SK-N-SH (cell line): ENCODE measurements at regions not wholly inside any gene's neighbourhood (a gene's known extent, or its start where the extent isn't known, plus 50 kb on each side); places are given as distances from the start of the nearest gene placed in this dataset.

Experiments
- CTCF ChIA-PET: fragments of 300-600, 350-600 bp; formaldehyde crosslinking; extraction: SDS; loops from one replicate; lab custom pipeline; 2021; lab: Yijun Ruan, JAX
- POLR2A ChIA-PET: fragments of 350-600 bp; sonication (Branson Sonifier 250); formaldehyde crosslinking; extraction: SDS; loops from one replicate; lab custom pipeline; 2020; ENCODE audit warnings: antibody characterized with exemption, inconsistent platforms; lab: Yijun Ruan, JAX
- DNase-seq: peaks from one replicate; pipeline ENCODE4 v3.0.0; 2012
- H2AFZ ChIP-seq: fragments of 200-600 bp; sonication (generic); 2 replicates; pipeline ENCODE4 v1.8.1; 2016; ENCODE audit warnings: antibody characterized with exemption, mild to moderate bottlenecking, low read depth
- H3F3A ChIP-seq: fragments of 200-600 bp; sonication (generic); replicated peaks from 2 replicates; pipeline ENCODE3; 2016; ENCODE audit warnings: antibody characterized with exemption, mild to moderate bottlenecking; ENCODE audit not compliant: insufficient read depth
- H3K27ac ChIP-seq, 2 experiments: fragments of 200-500 bp in 1 of 2; fragments of 200-600 bp in 1 of 2; sonication (Bioruptor generic) in 1 of 2; sonication (generic), shearing (Covaris generic) in 1 of 2; 2 replicates each; pipeline versions ENCODE4 v1.5.1 to v1.6.1; 2014 to 2016; ENCODE audit warnings: low read depth in 2 of 2, inconsistent platforms in 1 of 2, low read length in 1 of 2, mild to moderate bottlenecking in 1 of 2, mixed read lengths in 1 of 2
- H3K27me3 ChIP-seq: fragments of 200-600 bp; sonication (generic), shearing (Covaris generic); 2 replicates; pipeline ENCODE4 v1.6.1; 2016; ENCODE audit warnings: mixed run types; ENCODE audit not compliant: insufficient read depth
- H3K36me3 ChIP-seq, 2 experiments: fragments of 200-500 bp in 1 of 2; fragments of 200-600 bp in 1 of 2; sonication (Bioruptor generic) in 1 of 2; sonication (generic) in 1 of 2; replicated peaks in 1 of 2; 2 replicates each; pipeline versions ENCODE3 to v1.5.1; 2014 to 2016; ENCODE audit warnings: low read length in 1 of 2, mild to moderate bottlenecking in 1 of 2; ENCODE audit not compliant: insufficient read depth in 2 of 2, control insufficient read depth in 1 of 2
- H3K4me1 ChIP-seq, 2 experiments: fragments of 200-500 bp in 1 of 2; fragments of 200-600 bp in 1 of 2; sonication (Bioruptor generic) in 1 of 2; sonication (generic), shearing (Covaris generic) in 1 of 2; 2 replicates each; pipeline versions ENCODE4 v1.5.1 to v1.6.1; 2014 to 2016; ENCODE audit warnings: low read depth in 1 of 2, low read length in 1 of 2, mixed run types in 1 of 2; ENCODE audit not compliant: insufficient read depth in 2 of 2, control insufficient read depth in 1 of 2
- H3K4me2 ChIP-seq: fragments of 200-600 bp; sonication (generic), shearing (Covaris generic); 2 replicates; pipeline ENCODE4 v1.6.1; 2017; ENCODE audit warnings: mixed run types
- H3K4me3 ChIP-seq, 2 experiments: fragments of 200-500 bp in 1 of 2; fragments of 200-600 bp in 1 of 2; sonication (Bioruptor generic) in 1 of 2; sonication (generic), shearing (Covaris generic) in 1 of 2; 2 replicates each; pipeline versions ENCODE4 v1.5.1 to v1.8.1; 2014 to 2016; ENCODE audit warnings: low read depth in 2 of 2, inconsistent platforms in 1 of 2, low read length in 1 of 2, mild to moderate bottlenecking in 1 of 2, mixed read lengths in 1 of 2, moderate library complexity in 1 of 2
- H3K79me2 ChIP-seq: fragments of 200-600 bp; sonication (generic); 2 replicates; pipeline ENCODE4 v1.8.1; 2017; ENCODE audit warnings: mild to moderate bottlenecking; ENCODE audit not compliant: insufficient read depth
- H3K9ac ChIP-seq: fragments of 200-600 bp; sonication (generic); 2 replicates; pipeline ENCODE4 v1.6.1; 2017; ENCODE audit warnings: mixed run types
- H3K9me2 ChIP-seq: fragments of 200-600 bp; sonication (generic); 2 replicates; pipeline ENCODE4 v1.6.1; 2017; ENCODE audit warnings: mixed run types
- H3K9me3 ChIP-seq: fragments of 200-600 bp; sonication (generic); 2 replicates; pipeline ENCODE4 v1.6.1; 2017; ENCODE audit warnings: mixed run types, mild to moderate bottlenecking, moderate library complexity
- H4K20me1 ChIP-seq: fragments of 200-600 bp; sonication (generic); 2 replicates; pipeline ENCODE4 v1.6.1; 2017; ENCODE audit warnings: mild to moderate bottlenecking, mixed run types; ENCODE audit not compliant: insufficient read depth
- ELF1 ChIP-seq: IDR thresholded peaks from 2 replicates; pipeline ENCODE4 v1.4.0; 2012
- EZH2phosphoT487 ChIP-seq: fragments of 200-600 bp; sonication (generic); IDR thresholded peaks from 2 replicates; pipeline ENCODE4 v1.6.1; 2017; ENCODE audit warnings: low read depth, mixed run types, mild to moderate bottlenecking, antibody characterized with exemption, moderate library complexity, borderline replicate concordance
- FOSL2 ChIP-seq: IDR thresholded peaks from 2 replicates; pipeline ENCODE4 v1.4.0; 2012; ENCODE audit warnings: low read depth, mild to moderate bottlenecking, moderate library complexity, borderline replicate concordance
- IRF3 ChIP-seq: fragments of 150-350 bp; IDR thresholded peaks from 2 replicates; pipeline ENCODE4 v1.6.1; 2016; ENCODE audit warnings: mild to moderate bottlenecking, low read depth, low read length
- JUND ChIP-seq: IDR thresholded peaks from 2 replicates; pipeline ENCODE4 v1.4.0; 2012
- MAX ChIP-seq: IDR thresholded peaks from 2 replicates; pipeline ENCODE4 v1.4.0; 2012; ENCODE audit warnings: low read depth
- RCOR1 ChIP-seq: fragments of 150-350 bp; IDR thresholded peaks from 2 replicates; pipeline ENCODE4 v1.6.1; 2017; ENCODE audit warnings: antibody characterized with exemption, low read length
- REST ChIP-seq: IDR thresholded peaks from 2 replicates; pipeline ENCODE4 v1.6.1; 2012; ENCODE audit warnings: mild to moderate bottlenecking, low read depth, low read length, moderate library complexity
- SMC3 ChIP-seq: IDR thresholded peaks from 2 replicates; pipeline ENCODE4 v1.6.1; 2012; ENCODE audit warnings: low read depth, low read length, improper control_type of control experiment
- TCF12 ChIP-seq: IDR thresholded peaks from 2 replicates; pipeline ENCODE4 v1.4.0; 2012
- TEAD4 ChIP-seq: IDR thresholded peaks from 2 replicates; pipeline ENCODE4 v1.4.0; 2012; ENCODE audit warnings: mild to moderate bottlenecking, borderline replicate concordance; ENCODE audit not compliant: insufficient read depth
- USF2 ChIP-seq: fragments of 150-350 bp; IDR thresholded peaks from 2 replicates; pipeline ENCODE4 v1.6.1; 2017; ENCODE audit warnings: antibody characterized with exemption, low read length, low read depth, borderline replicate concordance
- ZBTB33 ChIP-seq: IDR thresholded peaks from 2 replicates; pipeline ENCODE4 v1.4.0; 2012; ENCODE audit warnings: low read depth, borderline replicate concordance
- WGBS: methylation state at CpG from one replicate; pipeline ENCODE4 v1.1.6; 2017; ENCODE audit warnings: low lambda C conversion rate; 5-methylcytosine and 5-hydroxymethylcytosine counted together

GRCh38 chr4:179151770-179152169, 1709.5 kb upstream of the AGA start:
- no peak for DNase-seq
- H3K9me3 ChIP-seq: no peaks in the 10 kb centered on the region
- H3K27me3 ChIP-seq: no peaks in the 10 kb centered on the region
- H3F3A ChIP-seq: no peaks in the 10 kb centered on the region
- H3K27ac ChIP-seq: no peak overlapping the region
- no peaks in the 10 kb centered on the region for H3K79me2 ChIP-seq
- TF ChIP-seq EZH2phosphoT487: no peak
- 2% methylated on average over 6 of the region's 6 CpGs for WGBS
- POLR2A ChIA-PET: no interaction called here
- H3K9ac ChIP-seq: no peak overlapping the region
- H3K9me2 ChIP-seq: no peaks in the 10 kb centered on the region
- no peak overlapping the region for H3K4me2 ChIP-seq
- CTCF ChIA-PET: no interaction called here
- H3K4me3 ChIP-seq: no peak overlapping the region
- no peaks in the 10 kb centered on the region for H3K36me3 ChIP-seq
- H2AFZ ChIP-seq: no peak overlapping the region
- H3K4me1 ChIP-seq: no peaks in the 10 kb centered on the region
- H4K20me1 ChIP-seq: no peaks in the 10 kb centered on the region

- Histone ChIP-seq H3K4me3 (no peak overlapping the region), H4K20me1 (no peaks in the 10 kb centered on the region), H3K9ac (no peak overlapping the region), H2AFZ (no peak overlapping the region), H3K27me3 (no peaks in the 10 kb centered on the region), H3K27ac (no peak overlapping the region), H3K4me2 (no peak overlapping the region), H3F3A (no peaks in the 10 kb centered on the region), H3K4me1 (no peaks in the 10 kb centered on the region), H3K9me3 (no peaks in the 10 kb centered on the region), H3K79me2 (no peaks in the 10 kb centered on the region), H3K9me2 (no peaks in the 10 kb centered on the region), H3K36me3 (no peaks in the 10 kb centered on the region)
- CTCF ChIA-PET: no interaction called here
- no peak for DNase-seq
- POLR2A ChIA-PET: no interaction called here
- TF ChIP-seq MAX: no peak
- no peak for TF ChIP-seq SMC3
- 0% methylated on average over 2 of the region's 2 CpGs for WGBS
Observed at GRCh38 chr4:179163147-179163546, 1720.9 kb upstream of the AGA start.

GRCh38 chr4:179164267-179164999, 1722.2 kb upstream of the AGA start:
- Histone ChIP-seq H3K9me2 (no peaks in the 10 kb centered on the region), H3K27ac (no peak overlapping the region), H3K79me2 (no peaks in the 10 kb centered on the region), H3K4me1 (no peaks in the 10 kb centered on the region), H3K36me3 (no peaks in the 10 kb centered on the region), H3K4me3 (no peak overlapping the region), H3K9ac (no peak overlapping the region), H3K4me2 (no peak overlapping the region), H3K27me3 (no peaks in the 10 kb centered on the region), H3K9me3 (no peaks in the 10 kb centered on the region), H3F3A (no peaks in the 10 kb centered on the region), H4K20me1 (no peaks in the 10 kb centered on the region), H2AFZ (no peak overlapping the region)
- CTCF ChIA-PET: no interaction called here
- WGBS: 8% methylated on average over 5 of the region's 5 CpGs
- DNase-seq: no peak
- POLR2A ChIA-PET: no interaction called here
- TF ChIP-seq MAX (no peak), USF2 (no peak), ELF1 (no peak), FOSL2 (no peak), JUND (no peak), REST (no peak), RCOR1 (no peak), ZBTB33 (no peak), IRF3 (no peak), TCF12 (no peak), TEAD4 (no peak)
